ENCODE measurements at regions not wholly inside any gene's neighbourhood (a gene's known extent, or its start where the extent isn't known, plus 50 kb on each side); places are given as distances from the start of the nearest gene placed in this dataset.
A peak's percentile ranks its signal among the peaks of the same experiment; 100 is the strongest.
"Not testable (repeated sequence)": the region's sequence is repeated elsewhere in the genome, so short reads cannot be mapped to it uniquely, and the experiment has no call there.

DNA sequence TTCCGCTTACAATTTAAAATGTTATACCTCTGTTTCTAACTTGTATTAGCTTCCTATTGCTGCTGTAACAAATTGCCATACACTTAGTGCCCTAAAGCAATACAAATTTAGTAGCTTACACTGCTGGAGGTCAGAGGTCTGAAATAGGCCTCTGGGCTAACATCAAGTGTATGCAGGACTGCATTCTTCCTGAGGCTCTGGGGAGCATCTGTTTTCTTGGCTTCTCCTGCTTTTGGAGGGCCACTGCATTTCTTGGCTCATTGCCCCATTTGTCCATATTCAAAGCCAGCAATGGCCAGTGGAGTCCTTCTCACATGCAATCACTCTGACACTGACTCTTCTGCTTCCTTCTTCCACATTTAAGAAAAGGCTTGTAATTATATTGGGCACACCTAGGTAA is 639.8 kb upstream of the INTU start:
- DNase-seq (ENCODE audit: low spot score), result no peak

DNA sequence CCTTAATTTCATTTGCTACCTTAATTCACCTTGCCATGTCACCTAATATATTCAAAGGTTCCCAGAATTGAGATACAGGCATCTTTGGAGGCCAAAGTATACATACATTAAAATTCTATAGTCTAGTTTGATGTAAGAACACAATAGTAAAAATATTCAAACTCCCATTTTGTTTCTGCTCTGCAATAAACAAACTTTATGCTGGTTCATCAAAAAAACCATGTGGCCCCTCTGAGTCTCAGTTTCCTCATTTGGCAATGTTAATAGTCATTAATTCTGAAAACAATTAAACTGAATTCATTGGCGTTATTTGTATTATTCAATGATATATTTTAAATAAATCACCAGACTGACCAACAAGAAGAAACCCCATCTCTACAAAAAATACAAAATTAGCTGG is 639.4 kb upstream of the INTU start:
- DNase-seq (ENCODE audit: low spot score), result no peak

DNA sequence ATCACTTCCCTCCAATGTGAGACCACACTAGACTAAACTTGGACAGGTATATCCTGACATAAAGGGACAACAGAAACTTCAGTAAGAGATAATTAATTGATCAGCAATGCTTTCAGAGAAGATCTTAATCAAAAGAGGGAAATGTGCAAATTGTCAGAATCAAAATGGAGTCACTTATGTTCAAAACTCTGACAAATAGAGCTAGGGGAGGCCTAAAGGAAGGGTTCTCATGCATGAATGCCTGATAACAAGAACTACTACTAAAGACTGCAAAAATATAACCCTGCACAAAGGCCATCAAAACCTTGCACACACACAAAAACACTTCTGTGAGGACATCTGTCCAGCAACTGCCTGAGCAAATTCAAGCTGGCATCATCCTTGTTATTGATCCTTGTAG is 637.5 kb upstream of the INTU start:
- no peak for DNase-seq (ENCODE audit: low spot score)

DNA sequence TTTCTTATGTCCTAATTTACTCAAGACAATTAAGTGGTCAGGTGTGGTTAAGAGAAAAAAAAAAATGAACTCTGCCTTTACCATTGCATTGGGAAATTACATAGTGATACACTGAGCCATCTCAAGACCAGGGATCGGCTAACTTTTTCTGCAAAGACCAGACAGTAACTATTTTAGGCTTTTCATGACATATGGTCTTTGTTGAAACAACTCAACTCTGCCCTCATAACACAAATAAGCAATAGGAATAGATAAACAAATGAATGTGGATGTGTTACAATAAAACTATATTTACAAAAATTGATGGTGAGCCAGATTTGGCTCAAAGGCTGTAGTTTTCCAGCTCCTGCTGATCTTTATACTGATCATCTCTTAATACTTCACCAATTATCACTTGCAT is 632.6 kb upstream of the INTU start:
- no peak for DNase-seq (ENCODE audit: low spot score)

DNA sequence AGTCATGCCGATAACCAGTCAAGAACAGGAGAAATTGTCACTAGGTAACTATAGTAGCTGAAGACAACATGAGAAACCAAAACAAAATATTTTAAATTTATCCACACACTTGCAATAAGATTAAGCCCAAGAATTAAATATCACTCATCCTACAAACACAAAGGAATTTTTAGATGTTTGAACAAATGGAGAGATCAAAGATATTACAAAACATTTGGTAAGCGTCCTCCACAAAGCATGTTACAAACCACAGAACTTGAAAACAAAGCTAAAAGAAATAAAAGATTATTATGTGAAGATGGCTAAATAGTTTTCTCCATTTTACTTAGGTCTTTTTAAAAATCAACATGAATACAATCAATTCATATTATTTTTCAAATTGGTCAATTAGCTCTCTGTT is 631.9 kb upstream of the INTU start:
- DNase-seq (ENCODE audit: low spot score), result no peak

DNA sequence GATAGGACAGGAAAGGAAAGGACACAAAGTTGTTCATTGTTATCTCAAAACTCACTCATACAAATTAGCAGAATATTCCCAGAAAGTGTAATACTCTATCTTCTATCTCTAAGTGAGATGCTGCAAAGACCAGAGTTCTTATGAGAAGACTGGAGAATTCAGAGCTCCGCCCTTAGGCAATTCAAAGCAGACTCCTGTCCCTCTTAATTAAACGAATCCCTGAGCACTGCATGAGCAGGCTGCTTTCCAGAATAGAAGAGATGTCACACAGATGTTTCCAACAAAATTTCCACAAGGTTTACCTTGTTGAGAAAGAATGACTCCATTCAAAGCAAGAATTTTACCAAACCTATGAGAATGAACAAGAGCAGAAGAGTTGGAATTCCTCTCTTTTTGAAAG is 630.8 kb upstream of the INTU start:
- no peak for DNase-seq (ENCODE audit: low spot score)

DNA sequence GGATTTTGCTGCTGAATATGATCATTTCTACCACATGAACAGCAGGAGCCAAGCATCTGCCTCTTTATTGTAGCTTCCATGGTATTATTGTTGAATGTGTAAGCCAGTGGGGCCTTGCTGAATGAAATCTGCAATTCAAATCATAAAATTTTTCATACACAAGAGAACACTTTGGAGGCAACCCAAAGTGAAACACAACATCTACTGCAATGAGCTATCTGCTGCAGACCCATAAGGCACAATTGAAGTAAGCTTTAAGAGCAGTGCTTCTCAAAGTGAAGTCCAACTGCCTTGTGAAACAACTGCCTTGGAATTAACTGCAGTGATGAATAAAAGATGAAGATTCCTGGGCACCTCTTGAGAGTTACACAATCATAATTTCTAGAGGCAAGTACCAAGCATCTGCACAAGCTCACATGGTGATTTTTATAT is 626.3 kb upstream of the INTU start:
- peak; percentile 21 for DNase-seq (ENCODE audit: low spot score)

DNA sequence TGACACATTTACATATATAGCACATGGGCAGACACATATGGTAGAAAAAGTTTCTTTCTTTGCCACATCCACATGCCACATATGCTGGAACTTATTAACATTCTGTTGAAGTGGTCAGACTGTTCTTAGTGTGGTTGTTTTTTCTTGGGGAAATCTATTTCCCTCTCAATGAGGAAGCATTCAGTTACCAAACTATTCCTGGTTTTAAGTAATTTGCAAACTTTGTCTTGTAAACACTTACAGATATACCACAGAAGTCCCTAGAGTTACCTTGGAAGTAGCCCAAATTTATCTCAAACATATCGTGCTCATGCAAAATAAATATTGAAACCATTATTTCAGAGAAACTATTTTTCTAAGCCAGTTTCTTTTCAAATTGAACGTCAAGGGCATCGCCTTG is 625.5 kb upstream of the INTU start:
- no peak for DNase-seq (ENCODE audit: low spot score)

DNA sequence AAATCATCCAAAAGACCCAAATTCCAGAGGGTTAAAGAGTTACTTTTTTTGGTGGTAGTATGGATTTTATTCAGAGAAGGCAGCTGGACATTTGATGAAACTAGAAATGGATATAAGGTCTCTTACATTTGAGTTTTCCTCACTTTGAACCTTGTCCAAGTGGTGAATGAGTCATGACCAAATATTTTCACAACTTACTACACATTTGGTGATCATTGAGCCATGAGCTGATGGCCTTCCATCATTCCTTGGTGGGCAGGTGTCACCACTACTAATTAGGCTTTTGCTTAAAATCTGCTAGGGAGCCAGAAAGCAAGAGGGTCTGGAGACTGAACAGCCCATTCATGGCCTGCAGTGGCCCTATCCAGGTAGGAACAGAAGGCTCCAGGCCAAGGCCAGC is 620.2 kb upstream of the INTU start:
- no peak for DNase-seq (ENCODE audit: low spot score)

DNA sequence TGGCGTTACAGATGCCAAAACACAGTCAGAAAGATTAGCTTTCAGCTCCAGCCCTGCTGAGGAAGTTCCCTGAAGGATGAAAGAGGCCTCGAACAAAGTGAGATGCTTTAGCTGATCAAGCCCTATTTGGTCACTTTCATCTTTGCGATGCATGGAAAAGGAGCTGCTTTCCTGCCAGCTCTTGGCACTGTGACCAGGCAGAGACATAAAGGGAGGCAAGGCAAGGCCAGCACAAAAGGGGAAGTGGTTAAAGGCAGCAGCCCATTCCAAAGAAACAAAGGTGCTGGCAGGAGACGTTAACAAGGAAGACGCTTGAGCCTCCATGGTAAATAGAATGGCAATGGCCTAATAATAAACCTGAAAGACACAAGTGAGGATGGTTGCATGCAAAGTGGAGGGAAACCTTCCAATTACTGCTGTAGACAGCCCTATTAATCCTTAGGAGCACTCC is 617.1 kb upstream of the INTU start:
- DNase-seq (ENCODE audit: low spot score), result peak; percentile 5

DNA sequence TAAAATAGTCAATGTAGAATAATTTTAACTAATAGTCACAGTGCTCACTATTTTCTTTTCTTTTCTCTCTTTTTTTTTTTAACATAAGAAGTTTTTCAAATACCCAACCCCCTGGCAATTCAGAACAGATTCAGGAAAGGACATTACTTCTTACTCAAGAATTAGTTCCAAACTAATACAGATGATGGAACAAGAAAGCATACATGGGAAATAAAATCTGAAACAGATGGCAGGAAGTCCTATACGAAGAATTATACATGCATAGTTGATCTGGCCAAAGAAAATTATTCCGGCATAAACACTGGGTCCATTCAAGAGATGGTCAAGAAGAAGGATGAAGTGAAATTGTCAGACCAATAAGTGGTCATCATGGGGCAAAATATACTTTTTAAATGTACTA is 614.4 kb upstream of the INTU start:
- no peak for DNase-seq (ENCODE audit: low spot score)

DNA sequence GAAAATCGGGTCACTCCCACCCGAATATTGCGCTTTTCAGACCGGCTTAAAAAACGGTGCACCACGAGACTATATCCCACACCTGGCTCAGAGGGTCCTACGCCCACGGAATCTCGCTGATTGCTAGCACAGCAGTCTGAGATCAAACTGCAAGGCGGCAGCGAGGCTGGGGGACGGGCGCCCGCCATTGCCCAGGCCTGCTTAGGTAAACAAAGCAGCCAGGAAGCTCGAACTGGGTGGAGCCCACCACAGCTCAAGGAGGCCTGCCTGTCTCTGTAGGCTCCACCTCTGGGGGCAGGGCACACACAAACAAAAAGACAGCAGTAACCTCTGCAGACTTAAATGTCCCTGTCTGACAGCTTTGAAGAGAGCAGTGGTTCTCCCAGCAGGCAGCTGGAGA is 611.9 kb upstream of the INTU start:
- not testable (repeated sequence) for DNase-seq (ENCODE audit: low spot score)

DNA sequence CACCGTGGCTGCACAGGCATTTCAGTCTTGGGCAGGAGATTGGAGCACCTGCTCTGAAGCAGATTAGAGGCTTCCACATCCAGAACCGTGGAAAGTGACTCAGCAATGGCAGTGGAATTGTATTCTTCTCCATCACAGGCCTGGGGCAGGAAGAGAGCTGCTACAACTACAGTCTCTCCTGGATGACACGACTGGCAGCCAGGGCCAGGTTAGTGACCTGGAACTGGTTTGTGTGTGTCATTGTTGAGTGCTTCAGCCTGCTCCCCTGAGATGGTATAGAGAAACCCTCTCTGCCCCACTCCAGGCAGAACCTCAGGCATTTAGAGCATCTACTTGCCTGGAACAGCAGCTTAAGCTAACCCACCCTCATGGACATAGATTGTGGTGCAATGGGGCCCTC is 596.5 kb upstream of the INTU start:
- DNase-seq (ENCODE audit: low spot score), result no peak

DNA sequence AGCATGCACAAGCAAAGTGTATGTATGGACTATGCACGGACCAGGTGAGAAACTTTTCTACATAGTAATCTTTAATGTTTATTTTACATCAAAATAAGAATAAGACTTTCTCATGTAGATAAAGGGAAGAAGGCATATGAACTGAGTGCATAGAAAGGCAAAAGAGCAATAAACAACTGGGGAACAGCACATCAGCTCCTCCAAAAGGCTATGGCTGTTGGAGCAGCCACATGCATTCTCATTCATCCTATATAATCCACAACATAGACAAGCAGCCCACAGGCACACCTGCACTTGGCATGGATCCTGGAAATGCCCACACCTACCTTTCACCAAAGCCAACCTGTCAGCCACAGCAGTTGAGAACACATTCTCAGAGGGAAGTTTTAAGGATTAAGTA is 586.9 kb upstream of the INTU start:
- DNase-seq (ENCODE audit: low spot score), result no peak

DNA sequence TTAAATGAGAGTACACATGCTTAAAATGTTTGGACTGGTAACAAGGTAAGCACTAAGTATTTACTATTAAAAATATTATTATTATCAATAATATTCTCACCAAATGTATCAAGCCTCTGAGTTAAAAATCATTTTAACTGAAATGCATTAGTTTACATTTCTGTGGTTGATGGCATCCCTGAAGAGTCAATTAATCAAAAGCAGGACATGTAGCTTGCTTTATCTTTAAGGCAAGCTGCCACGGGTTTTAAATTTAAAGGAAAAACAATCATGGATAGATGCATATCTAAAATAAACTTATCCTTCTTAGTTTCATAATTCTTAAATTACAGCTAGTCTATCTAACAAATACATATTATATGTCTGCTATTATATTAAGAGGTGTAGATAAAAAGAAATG is 584.8 kb upstream of the INTU start:
- DNase-seq (ENCODE audit: low spot score), result no peak

DNA sequence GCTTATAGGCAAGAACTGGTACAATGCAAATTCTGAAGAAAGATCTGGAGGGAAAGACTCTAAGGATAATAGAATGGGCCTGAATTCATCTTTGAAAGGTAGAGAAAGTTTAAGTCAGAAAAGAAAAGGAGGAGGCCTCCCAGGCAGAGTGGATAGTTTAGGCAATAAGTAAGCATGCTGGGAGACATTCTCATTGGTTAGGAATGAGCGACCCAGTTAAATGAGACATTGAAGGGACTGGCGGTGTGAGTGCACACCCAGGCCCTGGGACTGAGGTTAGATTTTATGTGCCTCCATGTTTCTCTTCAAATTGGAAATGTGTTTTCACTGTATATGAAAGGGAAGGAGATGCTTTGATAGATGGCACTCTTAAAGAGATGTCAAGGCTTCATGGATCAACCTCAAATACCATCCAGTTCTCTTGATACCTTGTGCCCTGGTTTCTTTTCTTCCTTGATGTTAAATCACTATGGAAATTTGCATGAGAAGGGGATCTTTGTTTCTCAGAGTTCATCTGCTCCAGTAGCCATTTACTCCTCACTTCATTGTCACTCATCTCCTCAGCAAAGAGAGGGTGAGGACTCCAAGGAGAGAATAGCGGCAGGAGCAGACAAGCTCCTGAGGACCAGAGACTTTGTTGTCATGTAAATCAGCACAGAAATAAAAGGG is 584.2 kb upstream of the INTU start:
- DNase-seq (ENCODE audit: low spot score), result no peak

DNA sequence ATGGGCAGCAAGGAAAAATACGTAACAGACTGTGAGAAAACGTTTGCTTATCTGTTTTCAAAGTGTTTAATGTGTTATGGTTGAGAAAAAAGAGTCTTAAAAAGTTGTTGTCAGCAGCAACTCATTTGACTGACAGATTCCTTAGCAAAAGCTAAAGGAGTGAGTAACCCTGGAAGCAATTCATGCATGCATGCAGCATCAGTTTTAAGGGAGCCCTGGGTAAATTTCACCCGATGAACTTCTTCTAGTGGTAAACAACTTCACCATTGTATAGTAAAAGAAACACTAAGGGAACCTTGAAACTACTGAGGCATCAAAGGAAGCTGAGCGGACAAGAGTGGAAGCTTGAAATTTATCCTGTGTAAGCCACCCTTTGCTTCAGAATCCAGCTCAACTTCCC is 583.2 kb upstream of the INTU start:
- DNase-seq (ENCODE audit: low spot score), result no peak

DNA sequence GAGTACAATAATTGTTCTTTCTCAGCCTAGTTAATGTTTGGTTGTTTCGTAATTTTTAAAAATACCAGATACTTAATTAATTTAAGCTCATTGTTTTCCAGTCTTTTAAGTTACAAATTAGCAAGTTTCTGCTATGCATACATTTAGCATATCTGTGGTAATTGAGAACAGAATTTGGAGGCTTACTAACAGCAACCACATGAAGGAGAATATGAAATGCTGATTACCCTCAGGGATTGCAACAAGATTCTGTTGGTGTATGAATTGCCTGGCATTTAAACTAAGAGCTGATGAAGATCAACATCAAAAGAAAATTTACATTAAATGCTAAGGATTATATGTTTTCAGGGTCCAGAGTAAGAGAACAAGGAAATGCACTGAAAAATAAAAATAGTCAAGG is 580.0 kb upstream of the INTU start:
- DNase-seq (ENCODE audit: low spot score), result no peak

DNA sequence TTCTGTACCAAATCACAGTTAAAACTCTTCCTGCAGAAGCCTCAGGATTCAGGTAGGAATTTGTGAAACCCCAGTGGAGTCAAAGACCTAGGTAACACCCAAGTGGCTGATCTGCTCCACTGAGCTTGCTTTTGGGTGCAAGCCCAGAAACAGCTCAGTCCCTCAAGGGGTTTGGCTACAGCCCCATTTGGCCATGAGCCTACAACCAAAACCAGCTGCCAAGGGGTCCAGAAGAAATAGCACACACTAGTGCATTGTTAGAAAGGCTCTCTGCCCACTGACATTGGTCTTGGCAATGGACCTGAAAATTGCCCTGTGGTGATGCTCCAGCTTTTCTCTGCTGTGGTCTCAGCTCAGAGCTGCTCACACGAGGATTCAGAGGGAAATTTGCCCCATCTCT is 577.4 kb upstream of the INTU start:
- DNase-seq (ENCODE audit: low spot score), result peak; percentile 51

DNA sequence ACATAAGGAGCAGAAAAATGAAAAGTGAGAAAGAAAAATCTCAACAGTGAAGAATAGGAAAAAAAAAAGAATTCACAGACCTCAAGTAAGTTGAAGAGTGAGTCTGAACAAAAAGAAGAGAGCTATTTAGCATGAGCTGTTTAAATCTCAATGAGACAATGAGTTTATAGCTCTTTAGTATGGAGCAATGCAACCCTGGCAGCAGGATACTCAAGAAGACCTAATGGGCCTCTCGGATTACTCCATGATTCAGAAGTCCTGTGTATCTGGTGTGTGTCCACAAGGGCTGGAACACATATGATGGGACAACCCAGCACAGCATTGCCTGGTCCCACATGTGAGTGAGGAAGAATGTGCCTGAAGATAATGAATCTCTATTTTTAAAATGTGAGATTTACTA is 563.1 kb upstream of the INTU start:
- no peak for DNase-seq (ENCODE audit: low spot score)

DNA sequence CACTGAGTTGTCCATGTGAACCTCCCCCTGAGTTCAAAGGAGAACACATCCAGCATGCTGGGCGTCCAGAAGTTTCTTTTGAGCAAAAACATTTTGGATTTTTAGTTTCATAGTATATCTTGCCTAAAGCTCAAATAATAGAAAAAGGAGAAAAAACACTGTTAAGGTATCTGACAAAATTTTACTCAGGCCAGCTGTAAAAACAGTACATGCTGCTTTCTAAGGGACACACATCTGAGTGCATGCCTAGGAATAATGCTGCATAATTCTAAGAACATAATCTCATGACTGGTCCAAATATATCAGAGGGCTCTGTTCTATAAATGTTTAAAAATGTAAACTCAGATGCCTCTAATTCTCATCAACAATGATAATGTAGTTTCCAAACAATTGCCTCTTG is 561.3 kb upstream of the INTU start:
- DNase-seq (ENCODE audit: low spot score), result no peak

DNA sequence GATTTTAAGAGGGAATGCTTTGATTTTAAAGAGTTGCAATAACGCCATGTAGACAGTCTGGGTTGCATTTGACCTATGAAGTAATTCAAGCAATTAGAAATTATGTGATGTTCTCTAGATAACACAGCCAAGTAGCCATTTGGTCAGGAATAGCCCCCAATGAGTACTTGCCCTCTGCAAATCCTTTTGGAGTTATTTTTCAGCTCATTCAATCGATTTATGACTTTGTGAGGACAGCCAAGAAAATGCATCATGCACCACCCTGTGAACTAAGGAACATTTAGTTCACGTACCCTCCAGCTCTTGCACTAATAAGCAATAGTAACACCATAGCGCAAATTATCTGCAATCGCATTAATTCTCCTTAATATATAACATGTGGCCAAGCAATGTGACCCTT is 552.6 kb upstream of the INTU start:
- DNase-seq (ENCODE audit: low spot score), result no peak

DNA sequence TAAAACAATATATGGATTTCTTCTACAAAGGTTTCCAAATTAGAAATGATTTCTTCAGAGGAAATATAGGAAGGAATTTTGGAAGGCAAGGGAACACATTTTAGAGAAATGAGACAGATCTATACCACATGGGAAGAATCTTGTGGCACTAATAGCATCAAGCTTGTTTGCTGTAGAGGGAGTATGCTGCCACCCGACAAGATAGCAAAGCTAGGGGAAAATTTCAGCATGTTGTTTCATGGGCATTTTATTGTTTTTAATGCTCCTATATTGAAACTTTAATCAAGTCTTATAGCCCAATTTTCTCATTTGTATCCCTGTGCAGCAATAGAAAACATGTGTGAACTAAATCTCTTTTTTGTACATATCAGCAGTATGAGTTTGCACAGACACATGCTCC is 551.7 kb upstream of the INTU start:
- no peak for DNase-seq (ENCODE audit: low spot score)

DNA sequence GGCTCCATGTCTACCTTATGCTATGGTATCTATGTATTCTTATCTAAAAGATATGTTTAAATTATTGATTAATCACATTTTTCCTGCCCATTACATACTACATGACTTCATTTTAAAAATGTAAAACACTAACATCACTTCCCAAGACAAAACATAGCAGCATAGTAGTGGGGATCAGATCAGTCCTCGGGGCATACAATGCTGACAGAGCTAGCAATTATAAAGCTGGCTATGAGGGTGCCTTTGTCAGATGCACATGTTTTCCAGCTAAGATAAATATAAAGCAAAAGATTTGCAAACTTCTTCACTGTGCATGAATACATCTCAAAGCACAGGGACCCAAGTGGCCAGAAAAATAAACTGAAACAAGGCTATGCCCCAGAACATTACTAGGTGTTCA is 549.8 kb upstream of the INTU start:
- no peak for DNase-seq (ENCODE audit: low spot score)

DNA sequence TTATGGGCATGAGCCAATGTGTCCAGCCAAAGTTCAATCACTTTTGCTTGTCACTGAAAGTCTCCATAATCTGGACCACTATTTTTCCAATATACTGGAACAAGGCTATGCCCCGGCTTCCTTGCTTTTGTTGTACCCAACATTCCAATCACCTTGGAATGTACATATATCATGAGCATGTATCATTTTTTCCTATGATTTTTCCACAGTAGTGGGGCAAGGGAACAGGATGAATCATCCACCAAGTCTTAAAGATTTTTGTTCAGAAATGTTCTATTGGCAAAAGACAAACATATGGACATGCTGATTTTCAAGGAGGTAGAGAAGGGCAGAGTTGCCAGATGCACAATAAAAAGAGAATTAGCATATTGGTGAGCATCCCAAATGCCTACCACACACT is 548.1 kb upstream of the INTU start:
- DNase-seq (ENCODE audit: low spot score), result no peak

All from Ammon's horn (tissue), 1 donor.